Type B pancreatic cell (in vitro differentiated cells): ENCODE measurements at regions not wholly inside any gene's neighbourhood (a gene's known extent, or its start where the extent isn't known, plus 50 kb on each side); places are given as distances from the start of the nearest gene placed in this dataset.

ENCODE experiments used
- DNase-seq: peaks from one replicate; pipeline ENCODE4 v3.0.0; 2021; ENCODE audit warnings: mixed read lengths; ENCODE audit not compliant: unreplicated experiment; ENCODE audit errors: extremely low spot score
- H3K27ac Mint-ChIP-seq: 2 replicates; pipeline ENCODE4 v1.8.0; 2021; ENCODE audit warnings: mild to moderate bottlenecking, mixed read lengths
- H3K27me3 Mint-ChIP-seq: 2 replicates; pipeline ENCODE4 v1.8.0; 2021; ENCODE audit warnings: mixed read lengths
- H3K36me3 Mint-ChIP-seq: 2 replicates; pipeline ENCODE4 v1.8.0; 2021; ENCODE audit warnings: mixed read lengths
- H3K4me1 Mint-ChIP-seq: one replicate; pipeline ENCODE4 v1.8.0; 2021; ENCODE audit warnings: mixed read lengths; ENCODE audit not compliant: unreplicated experiment
- H3K4me3 Mint-ChIP-seq: 2 replicates; pipeline ENCODE4 v1.8.0; 2021; ENCODE audit warnings: mild to moderate bottlenecking, mixed read lengths
- H3K9me3 Mint-ChIP-seq: 2 replicates; pipeline ENCODE4 v1.8.0; 2021; ENCODE audit warnings: mixed read lengths
- CTCF ChIP-seq: fragments of 200-600 bp; sonication (generic); conservative IDR thresholded peaks from 2 replicates; pipeline ENCODE4 v1.5.0; 2021; ENCODE audit warnings: antibody characterized with exemption, mild to moderate bottlenecking

GRCh38 chr1:62381831-62382657 is 54.8 kb upstream of the USP1 start:
- Mint-ChIP-seq H3K4me1 (peaks cover 22% of the 10 kb centered on the region), H3K36me3 (no peaks in the 10 kb centered on the region), H3K4me3 (no peak overlapping the region), H3K9me3 (no peaks in the 10 kb centered on the region), H3K27ac (no peak overlapping the region), H3K27me3 (no peaks in the 10 kb centered on the region)
- TF ChIP-seq CTCF = no peak
- DNase-seq = no peak

DNA sequence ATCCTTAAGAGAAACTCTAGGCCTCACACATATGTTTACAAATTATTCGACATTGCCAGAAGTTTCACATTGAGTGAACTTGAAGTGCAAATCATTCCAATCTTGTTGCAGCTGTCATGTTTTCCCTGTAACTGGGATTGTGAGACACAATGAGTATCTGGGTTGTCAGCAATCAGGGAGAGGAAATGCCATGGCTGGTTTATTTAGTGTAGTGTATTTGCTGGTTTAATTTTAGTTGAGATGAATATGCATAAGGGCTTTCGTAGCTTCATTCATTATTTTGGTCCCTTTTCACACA is 54.2 kb upstream of the USP1 start:
- H3K36me3 Mint-ChIP-seq = no peaks in the 10 kb centered on the region
- H3K9me3 Mint-ChIP-seq = no peaks in the 10 kb centered on the region
- no peak overlapping the region for H3K4me3 Mint-ChIP-seq
- peaks cover 26% of the 10 kb centered on the region for H3K4me1 Mint-ChIP-seq
- TF ChIP-seq CTCF = no peak
- peaks cover 4% of the 10 kb centered on the region for H3K27me3 Mint-ChIP-seq
- no peak overlapping the region for H3K27ac Mint-ChIP-seq
- no peak for DNase-seq

GRCh38 chr1:62384276-62385005 is 52.4 kb upstream of the USP1 start:
- Mint-ChIP-seq H3K4me1 (peaks cover 26% of the 10 kb centered on the region), H3K27ac (no peak overlapping the region), H3K27me3 (peaks cover 5% of the 10 kb centered on the region), H3K9me3 (no peaks in the 10 kb centered on the region), H3K4me3 (no peak overlapping the region), H3K36me3 (no peaks in the 10 kb centered on the region)
- TF ChIP-seq CTCF = no peak
- DNase-seq = no peak

DNA sequence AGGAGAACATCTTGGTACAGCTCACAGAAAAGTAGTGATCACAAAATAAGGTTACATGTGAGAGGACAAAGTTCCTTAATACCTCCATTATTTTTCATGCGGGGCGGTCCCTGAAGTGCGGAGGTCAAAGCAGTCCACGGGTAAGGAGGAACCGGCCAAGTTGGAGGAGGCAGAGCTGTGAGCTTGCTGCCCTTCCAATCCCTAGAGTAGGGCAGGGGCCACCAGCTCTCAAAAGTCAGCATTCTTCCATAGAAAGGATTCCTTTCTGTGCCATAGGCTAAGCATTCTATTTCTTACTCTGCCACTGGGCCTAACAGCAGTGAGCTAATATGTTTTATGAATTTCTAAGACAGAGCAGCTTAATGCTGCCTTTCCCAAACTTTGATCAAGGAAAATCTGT is 50.9 kb upstream of the USP1 start:
- TF ChIP-seq CTCF = no peak
- no peaks in the 10 kb centered on the region for H3K36me3 Mint-ChIP-seq
- H3K27ac Mint-ChIP-seq = peak overlapping the region; percentile 56
- DNase-seq = no peak
- H3K4me1 Mint-ChIP-seq = peaks cover 31% of the 10 kb centered on the region
- H3K4me3 Mint-ChIP-seq = no peak overlapping the region
- peaks cover 7% of the 10 kb centered on the region for H3K27me3 Mint-ChIP-seq
- no peaks in the 10 kb centered on the region for H3K9me3 Mint-ChIP-seq

DNA sequence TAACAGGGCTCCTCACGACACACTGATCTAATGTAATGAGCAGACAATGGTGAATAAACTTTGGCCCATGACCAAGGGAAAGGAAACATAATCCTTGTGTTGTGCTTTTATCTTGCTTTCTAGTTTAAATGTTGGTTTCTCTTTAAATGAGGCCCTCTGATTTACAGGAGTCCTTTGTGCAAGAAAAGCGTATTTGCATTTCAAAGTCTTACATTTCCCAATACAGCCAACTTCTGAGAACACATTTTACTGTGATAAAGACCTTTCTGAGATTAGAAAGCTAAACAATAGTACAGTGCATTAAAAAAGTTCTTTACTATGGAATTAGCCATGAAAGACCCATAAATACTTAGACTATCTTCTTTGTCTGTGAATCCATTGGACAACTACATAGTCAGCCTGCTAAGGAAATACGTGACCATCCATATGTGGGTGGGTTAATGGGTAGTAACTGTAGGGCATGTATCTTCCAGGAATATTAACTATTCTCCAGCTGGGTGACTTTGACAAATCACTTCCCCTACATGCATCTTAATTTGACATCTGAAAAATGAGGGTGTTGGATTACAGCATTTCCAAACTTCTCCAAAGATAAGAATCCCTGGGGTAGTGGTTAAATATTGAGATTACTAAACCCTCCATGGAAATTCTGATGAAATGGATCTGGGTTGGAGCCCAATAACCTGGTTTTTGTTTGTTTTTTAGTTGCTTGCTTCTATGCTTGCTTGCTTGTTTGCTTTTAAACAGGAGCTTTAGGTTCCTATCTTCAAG is 50.3 kb upstream of the USP1 start:
- DNase-seq = no peak

More for the DNA sequence above, 50.3 kb upstream of the USP1 start:
- TF ChIP-seq CTCF = no peak
- Mint-ChIP-seq H3K27me3 (peaks cover 10% of the 10 kb centered on the region), H3K36me3 (no peaks in the 10 kb centered on the region), H3K9me3 (no peaks in the 10 kb centered on the region), H3K27ac (peak overlapping the region; percentile 56), H3K4me1 (peaks cover 35% of the 10 kb centered on the region), H3K4me3 (no peak overlapping the region)
